ENCODE measurements at regions not wholly inside any gene's neighbourhood (a gene's known extent, or its start where the extent isn't known, plus 50 kb on each side); places are given as distances from the start of the nearest gene placed in this dataset.
A peak's percentile ranks its signal among the peaks of the same experiment; 100 is the strongest.

DNA sequence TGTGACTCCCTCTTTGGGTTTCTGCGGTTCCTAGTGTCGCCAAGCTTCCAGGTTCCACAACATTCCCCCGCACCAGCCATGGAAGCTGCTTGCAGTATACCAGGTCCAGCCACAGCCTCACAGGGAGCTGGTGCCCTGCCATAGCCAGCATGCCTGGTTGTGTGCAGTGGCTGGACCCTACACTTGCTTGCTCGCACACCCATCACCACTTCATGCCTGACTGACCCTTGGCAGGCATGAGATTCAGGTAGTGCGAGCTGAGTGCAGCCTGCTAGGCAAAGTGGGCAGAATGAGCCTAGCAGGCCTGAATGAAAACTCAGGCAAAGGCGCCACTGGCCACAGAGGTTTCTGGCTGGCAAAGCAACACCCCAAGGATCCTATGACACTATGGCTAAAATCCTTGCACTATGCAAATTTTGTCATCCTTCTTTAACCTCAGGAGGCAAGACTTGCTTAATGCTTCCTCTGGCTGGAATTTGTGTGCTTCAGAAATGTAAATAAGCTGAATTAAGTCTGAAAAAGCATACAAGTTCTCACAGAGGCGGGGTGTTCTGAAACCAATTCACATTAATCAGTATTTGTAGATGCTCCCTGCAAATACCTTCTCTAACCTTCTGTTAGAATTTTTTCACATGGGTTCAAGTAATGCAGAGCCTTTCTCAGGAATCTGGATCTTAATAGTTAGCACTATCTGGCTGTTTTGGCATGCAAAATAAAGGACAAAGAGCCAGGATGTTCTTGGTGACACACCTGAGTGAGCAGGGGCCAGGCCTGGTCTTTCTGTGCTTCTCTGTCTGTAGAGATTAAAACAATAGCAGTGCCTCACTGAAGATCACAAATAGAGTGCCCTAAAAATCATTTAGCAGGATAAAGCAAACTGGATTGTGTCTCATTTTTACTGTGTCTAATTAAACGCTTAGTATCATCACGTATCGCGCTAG, 256.9 kb downstream of the GPATCH2 start:
- Histone ChIP-seq H3K9me3 (ENCODE audit: control insufficient read depth, low read length) (peaks cover 25% of the 10 kb centered on the region), H3K4me3 (ENCODE audit: low read length) (no peak overlapping the region), H3K9ac (ENCODE audit: low read length) (no peak overlapping the region)

GRCh38 chr1:217372049-217372970, 258.6 kb downstream of the GPATCH2 start:
- no peak overlapping the region for H3K4me3 ChIP-seq (ENCODE audit: low read length)
- H3K27me3 ChIP-seq (replicated peaks; ENCODE audit: control insufficient read depth, insufficient read depth, low read length), result no peaks in the 10 kb centered on the region
- peaks cover 16% of the 10 kb centered on the region for H3K9me3 ChIP-seq (ENCODE audit: control insufficient read depth, low read length)
- DNase-seq (ENCODE audit: low read depth), result no peak
- H3K36me3 ChIP-seq (ENCODE audit: control insufficient read depth, insufficient read depth, low read length, severe bottlenecking), result no peaks in the 10 kb centered on the region
- H3K9ac ChIP-seq (ENCODE audit: low read length), result no peak overlapping the region
- peaks cover 3% of the 10 kb centered on the region for H3K4me1 ChIP-seq (ENCODE audit: control insufficient read depth, insufficient read depth, low read length)

More for the DNA sequence above, 256.9 kb downstream of the GPATCH2 start:
- Histone ChIP-seq H3K27me3 (replicated peaks; ENCODE audit: control insufficient read depth, insufficient read depth, low read length) (no peaks in the 10 kb centered on the region), H3K4me1 (ENCODE audit: control insufficient read depth, insufficient read depth, low read length) (peaks cover 3% of the 10 kb centered on the region), H3K36me3 (ENCODE audit: control insufficient read depth, insufficient read depth, low read length, severe bottlenecking) (no peaks in the 10 kb centered on the region)
- no peak for DNase-seq (ENCODE audit: low read depth)

- no peak for DNase-seq (ENCODE audit: low read depth)
- Histone ChIP-seq H3K9ac (ENCODE audit: low read length) (no peak overlapping the region), H3K27me3 (replicated peaks; ENCODE audit: control insufficient read depth, insufficient read depth, low read length) (no peaks in the 10 kb centered on the region), H3K4me1 (ENCODE audit: control insufficient read depth, insufficient read depth, low read length) (peaks cover 3% of the 10 kb centered on the region), H3K4me3 (ENCODE audit: low read length) (no peak overlapping the region), H3K36me3 (ENCODE audit: control insufficient read depth, insufficient read depth, low read length, severe bottlenecking) (no peaks in the 10 kb centered on the region), H3K9me3 (ENCODE audit: control insufficient read depth, low read length) (peaks cover 10% of the 10 kb centered on the region)
These were observed 260.1 kb downstream of the GPATCH2 start for GRCh38 chr1:217370757-217371156.

DNA sequence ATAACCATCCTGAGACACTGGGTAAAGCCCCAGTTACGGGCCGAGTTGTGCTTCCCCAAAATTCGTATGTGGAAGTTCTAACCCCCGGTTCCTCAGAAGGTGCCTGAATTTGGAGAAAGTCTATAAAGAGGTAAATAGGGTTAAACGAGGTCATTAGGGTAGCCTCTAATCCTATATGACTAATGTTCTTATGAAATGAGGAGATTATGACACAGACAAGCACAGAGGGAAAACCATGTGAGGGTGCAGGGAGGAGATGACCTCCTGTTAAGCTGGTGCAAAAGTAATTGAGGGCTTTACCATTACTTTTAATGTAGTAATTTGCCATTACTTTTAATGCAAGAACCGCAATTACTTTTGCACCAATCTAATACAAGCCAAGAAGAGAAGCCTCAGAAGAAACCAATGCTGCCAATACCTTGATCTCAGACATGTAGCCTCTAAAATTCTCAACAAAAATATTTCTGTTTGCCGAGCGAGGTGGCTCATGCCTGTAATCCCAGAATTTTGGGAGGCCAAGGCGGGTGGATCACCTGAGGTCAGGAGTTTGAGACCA, 260.8 kb downstream of the GPATCH2 start:
- Histone ChIP-seq H3K36me3 (ENCODE audit: control insufficient read depth, insufficient read depth, low read length, severe bottlenecking) (no peaks in the 10 kb centered on the region), H3K9ac (ENCODE audit: low read length) (no peak overlapping the region), H3K27me3 (replicated peaks; ENCODE audit: control insufficient read depth, insufficient read depth, low read length) (no peaks in the 10 kb centered on the region), H3K9me3 (ENCODE audit: control insufficient read depth, low read length) (peaks cover 10% of the 10 kb centered on the region), H3K4me1 (ENCODE audit: control insufficient read depth, insufficient read depth, low read length) (peaks cover 3% of the 10 kb centered on the region), H3K4me3 (ENCODE audit: low read length) (no peak overlapping the region)
- DNase-seq (ENCODE audit: low read depth), result no peak

DNA sequence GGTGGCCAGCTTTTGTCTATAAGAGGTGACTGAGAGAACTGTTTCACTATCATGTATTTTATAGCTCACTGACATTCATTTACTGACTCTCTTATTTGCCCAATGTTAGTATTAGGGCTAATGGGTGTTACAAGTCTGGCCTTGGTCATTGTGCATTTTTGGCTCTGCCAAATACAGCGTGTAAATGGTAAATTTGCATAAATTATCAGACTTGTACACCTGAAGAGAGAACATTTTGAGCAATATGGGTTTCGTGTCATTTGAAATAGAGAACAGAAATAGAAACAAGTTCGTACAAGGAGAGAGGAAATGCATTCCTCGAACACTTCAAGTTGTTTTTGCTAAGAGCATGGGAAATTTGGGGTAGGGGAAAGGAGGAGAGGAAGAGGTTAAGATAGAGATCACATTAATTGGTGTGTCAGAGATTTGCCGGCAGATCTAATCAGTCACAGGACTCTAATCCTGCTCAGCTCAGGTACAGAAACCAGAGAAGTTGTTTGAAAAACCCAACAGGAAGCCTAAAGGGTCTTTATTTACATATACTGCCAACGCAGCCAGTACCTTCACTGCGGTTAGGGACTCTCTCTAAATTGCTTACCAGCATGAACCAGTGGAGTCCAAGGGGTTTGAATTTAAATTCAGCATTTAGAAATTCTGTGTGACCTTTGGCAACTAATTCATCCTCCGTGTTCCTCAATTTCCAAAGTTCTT, 261.5 kb downstream of the GPATCH2 start:
- H3K4me1 ChIP-seq (ENCODE audit: control insufficient read depth, insufficient read depth, low read length), result peaks cover 3% of the 10 kb centered on the region
- no peaks in the 10 kb centered on the region for H3K36me3 ChIP-seq (ENCODE audit: control insufficient read depth, insufficient read depth, low read length, severe bottlenecking)
- DNase-seq (ENCODE audit: low read depth), result no peak
- no peak overlapping the region for H3K9ac ChIP-seq (ENCODE audit: low read length)
- H3K4me3 ChIP-seq (ENCODE audit: low read length), result no peak overlapping the region
- peaks cover 10% of the 10 kb centered on the region for H3K9me3 ChIP-seq (ENCODE audit: control insufficient read depth, low read length)
- no peaks in the 10 kb centered on the region for H3K27me3 ChIP-seq (replicated peaks; ENCODE audit: control insufficient read depth, insufficient read depth, low read length)

DNA sequence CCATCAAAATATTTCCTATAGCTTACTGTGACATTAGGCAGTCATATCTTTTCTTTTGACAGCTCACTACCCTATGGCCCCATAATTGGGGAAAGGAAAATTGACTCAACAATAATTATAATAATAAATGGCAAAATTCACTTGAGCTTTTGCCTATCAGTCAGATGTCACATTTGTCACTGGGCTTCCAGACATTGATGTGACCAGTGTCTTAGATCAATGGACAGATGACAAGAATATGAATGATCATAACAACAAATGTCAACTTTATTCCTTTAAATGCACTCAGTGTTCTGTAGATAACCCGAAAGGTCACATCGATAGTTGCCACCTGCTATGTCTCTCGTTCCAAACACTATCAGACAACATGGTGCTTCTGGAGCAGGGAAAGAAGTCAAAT, 266.7 kb downstream of the GPATCH2 start:
- H3K9ac ChIP-seq (ENCODE audit: low read length), result no peak overlapping the region
- no peaks in the 10 kb centered on the region for H3K4me1 ChIP-seq (ENCODE audit: control insufficient read depth, insufficient read depth, low read length)
- H3K27me3 ChIP-seq (replicated peaks; ENCODE audit: control insufficient read depth, insufficient read depth, low read length), result no peaks in the 10 kb centered on the region
- H3K9me3 ChIP-seq (ENCODE audit: control insufficient read depth, low read length), result no peaks in the 10 kb centered on the region
- no peaks in the 10 kb centered on the region for H3K36me3 ChIP-seq (ENCODE audit: control insufficient read depth, insufficient read depth, low read length, severe bottlenecking)
- no peak for DNase-seq (ENCODE audit: low read depth)
- no peak overlapping the region for H3K4me3 ChIP-seq (ENCODE audit: low read length)

GRCh38 chr1:217363319-217363718, 267.6 kb downstream of the GPATCH2 start:
- Histone ChIP-seq H3K36me3 (ENCODE audit: control insufficient read depth, insufficient read depth, low read length, severe bottlenecking) (no peaks in the 10 kb centered on the region), H3K27me3 (replicated peaks; ENCODE audit: control insufficient read depth, insufficient read depth, low read length) (no peaks in the 10 kb centered on the region), H3K4me1 (ENCODE audit: control insufficient read depth, insufficient read depth, low read length) (no peaks in the 10 kb centered on the region), H3K9me3 (ENCODE audit: control insufficient read depth, low read length) (no peaks in the 10 kb centered on the region), H3K4me3 (ENCODE audit: low read length) (no peak overlapping the region), H3K9ac (ENCODE audit: low read length) (no peak overlapping the region)
- peak; percentile 3 for DNase-seq (ENCODE audit: low read depth)

GRCh38 chr1:217360510-217360909, 270.4 kb downstream of the GPATCH2 start:
- no peaks in the 10 kb centered on the region for H3K9me3 ChIP-seq (ENCODE audit: control insufficient read depth, low read length)
- no peak overlapping the region for H3K4me3 ChIP-seq (ENCODE audit: low read length)
- no peak overlapping the region for H3K9ac ChIP-seq (ENCODE audit: low read length)
- H3K4me1 ChIP-seq (ENCODE audit: control insufficient read depth, insufficient read depth, low read length), result no peaks in the 10 kb centered on the region
- no peaks in the 10 kb centered on the region for H3K36me3 ChIP-seq (ENCODE audit: control insufficient read depth, insufficient read depth, low read length, severe bottlenecking)
- DNase-seq (ENCODE audit: low read depth), result no peak
- H3K27me3 ChIP-seq (replicated peaks; ENCODE audit: control insufficient read depth, insufficient read depth, low read length), result no peaks in the 10 kb centered on the region

DNA sequence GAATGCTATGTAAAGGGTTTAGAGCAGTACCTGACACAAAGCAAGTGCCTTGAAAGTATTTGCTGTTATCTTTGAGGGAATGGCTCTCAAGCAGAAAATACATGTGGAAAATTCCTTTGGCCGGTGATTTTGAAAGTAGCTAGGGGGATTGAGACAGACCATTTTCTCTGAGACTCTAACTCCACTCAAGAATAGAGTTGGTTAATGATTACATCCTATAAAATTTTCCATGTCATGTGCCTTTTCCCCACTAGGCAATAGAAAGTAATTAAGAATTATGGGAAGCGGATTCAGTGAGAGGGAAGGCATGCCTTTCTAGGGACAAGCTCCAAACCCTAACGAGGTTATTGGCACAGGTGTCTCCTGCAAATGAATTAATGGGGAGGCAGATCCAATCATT, 276.0 kb downstream of the GPATCH2 start:
- no peak for DNase-seq (ENCODE audit: low read depth)
- H3K4me1 ChIP-seq (ENCODE audit: control insufficient read depth, insufficient read depth, low read length), result no peaks in the 10 kb centered on the region
- no peaks in the 10 kb centered on the region for H3K27me3 ChIP-seq (replicated peaks; ENCODE audit: control insufficient read depth, insufficient read depth, low read length)
- H3K9me3 ChIP-seq (ENCODE audit: control insufficient read depth, low read length), result no peaks in the 10 kb centered on the region
- H3K36me3 ChIP-seq (ENCODE audit: control insufficient read depth, insufficient read depth, low read length, severe bottlenecking), result no peaks in the 10 kb centered on the region
- H3K9ac ChIP-seq (ENCODE audit: low read length), result no peak overlapping the region
- no peak overlapping the region for H3K4me3 ChIP-seq (ENCODE audit: low read length)

DNA sequence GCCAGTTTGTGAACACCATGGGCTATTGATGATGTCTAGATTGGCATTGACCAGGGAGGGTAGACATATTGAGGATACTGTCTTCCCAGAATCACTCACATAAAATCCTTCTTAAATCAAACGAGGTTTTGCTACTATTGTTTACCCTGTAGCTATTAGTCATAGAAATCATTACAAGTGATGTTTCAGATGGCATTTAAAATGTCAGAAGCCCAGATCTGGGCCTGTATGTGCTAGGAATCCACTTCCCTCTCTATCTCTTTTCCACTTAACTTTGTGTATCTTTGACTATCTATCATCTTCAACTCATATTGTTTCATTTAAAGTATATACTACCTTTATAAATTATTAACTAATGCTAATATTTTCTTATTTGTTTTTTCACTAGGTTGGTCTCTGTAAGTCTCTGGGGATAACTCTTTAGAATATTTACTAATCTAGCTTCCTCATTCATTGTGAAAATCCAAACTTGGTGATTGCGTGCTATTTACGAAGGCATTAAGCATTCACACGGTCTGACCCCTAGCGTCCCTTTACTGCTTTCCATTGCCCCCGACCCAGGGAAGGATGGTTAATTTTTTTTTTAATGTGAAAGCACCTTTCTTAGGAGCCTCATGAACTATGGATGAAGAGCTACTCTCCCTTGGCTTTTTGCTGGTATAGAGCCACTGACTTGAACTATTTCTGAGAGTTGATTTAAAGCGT, 281.8 kb downstream of the GPATCH2 start:
- Histone ChIP-seq H3K27me3 (replicated peaks; ENCODE audit: control insufficient read depth, insufficient read depth, low read length) (no peaks in the 10 kb centered on the region), H3K9me3 (ENCODE audit: control insufficient read depth, low read length) (no peaks in the 10 kb centered on the region), H3K9ac (ENCODE audit: low read length) (no peak overlapping the region), H3K4me1 (ENCODE audit: control insufficient read depth, insufficient read depth, low read length) (no peaks in the 10 kb centered on the region), H3K4me3 (ENCODE audit: low read length) (no peak overlapping the region), H3K36me3 (ENCODE audit: control insufficient read depth, insufficient read depth, low read length, severe bottlenecking) (no peaks in the 10 kb centered on the region)
- no peak for DNase-seq (ENCODE audit: low read depth)

Measured in adipocyte (in vitro differentiated cells).